ENCODE measurements at regions not wholly inside any gene's neighbourhood (a gene's known extent, or its start where the extent isn't known, plus 50 kb on each side); places are given as distances from the start of the nearest gene placed in this dataset.
A peak's percentile ranks its signal among the peaks of the same experiment; 100 is the strongest.

DNA sequence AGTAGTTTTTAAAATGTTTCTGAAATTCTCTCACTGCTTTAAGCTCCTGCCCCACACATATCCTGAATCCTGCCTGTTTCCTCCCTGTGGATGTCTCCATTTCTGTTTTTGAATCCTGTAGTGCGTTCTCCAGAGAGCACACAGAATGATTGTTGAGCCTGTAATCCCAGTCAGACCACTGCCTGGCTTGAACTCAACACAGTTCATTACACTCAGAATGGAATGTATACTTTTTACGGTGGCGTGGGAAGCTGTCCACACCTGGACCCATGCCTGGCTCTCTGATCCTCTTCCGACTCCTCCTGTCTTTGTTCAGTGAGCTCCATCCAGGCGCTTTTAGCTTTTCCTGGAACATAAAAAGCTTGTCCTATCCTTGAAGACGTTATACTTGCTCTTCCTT is 1217.0 kb upstream of the PRKX start:
- Histone ChIP-seq H3K27ac (no peak overlapping the region), H3K4me1 (replicated peaks in 1 of 2) (peaks cover 0 to 5% of the 10 kb centered on the region in 2 donors), H3K9me3 (replicated peaks in 1 of 3) (no peaks in the 10 kb centered on the region), H3K27me3 (no peaks in the 10 kb centered on the region), H3K4me3 (no peak overlapping the region), H3K36me3 (replicated peaks in 1 of 2) (no peaks in the 10 kb centered on the region)
- intact Hi-C loops (cut with DNase I): no loop called here
- DNase-seq: no peak
- TF ChIP-seq, protein P1, sequence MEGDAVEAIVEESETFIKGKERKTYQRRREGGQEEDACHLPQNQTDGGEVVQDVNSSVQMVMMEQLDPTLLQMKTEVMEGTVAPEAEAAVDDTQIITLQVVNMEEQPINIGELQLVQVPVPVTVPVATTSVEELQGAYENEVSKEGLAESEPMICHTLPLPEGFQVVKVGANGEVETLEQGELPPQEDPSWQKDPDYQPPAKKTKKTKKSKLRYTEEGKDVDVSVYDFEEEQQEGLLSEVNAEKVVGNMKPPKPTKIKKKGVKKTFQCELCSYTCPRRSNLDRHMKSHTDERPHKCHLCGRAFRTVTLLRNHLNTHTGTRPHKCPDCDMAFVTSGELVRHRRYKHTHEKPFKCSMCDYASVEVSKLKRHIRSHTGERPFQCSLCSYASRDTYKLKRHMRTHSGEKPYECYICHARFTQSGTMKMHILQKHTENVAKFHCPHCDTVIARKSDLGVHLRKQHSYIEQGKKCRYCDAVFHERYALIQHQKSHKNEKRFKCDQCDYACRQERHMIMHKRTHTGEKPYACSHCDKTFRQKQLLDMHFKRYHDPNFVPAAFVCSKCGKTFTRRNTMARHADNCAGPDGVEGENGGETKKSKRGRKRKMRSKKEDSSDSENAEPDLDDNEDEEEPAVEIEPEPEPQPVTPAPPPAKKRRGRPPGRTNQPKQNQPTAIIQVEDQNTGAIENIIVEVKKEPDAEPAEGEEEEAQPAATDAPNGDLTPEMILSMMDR (IDR thresholded peaks at IDR 0.05): no peak
- no peak for TF ChIP-seq POLR2A (IDR thresholded peaks at IDR 0.05)
- WGBS, 4 donors: 67 to 77% (median 73%) methylated on average over 6 of the region's 6 CpGs

DNA sequence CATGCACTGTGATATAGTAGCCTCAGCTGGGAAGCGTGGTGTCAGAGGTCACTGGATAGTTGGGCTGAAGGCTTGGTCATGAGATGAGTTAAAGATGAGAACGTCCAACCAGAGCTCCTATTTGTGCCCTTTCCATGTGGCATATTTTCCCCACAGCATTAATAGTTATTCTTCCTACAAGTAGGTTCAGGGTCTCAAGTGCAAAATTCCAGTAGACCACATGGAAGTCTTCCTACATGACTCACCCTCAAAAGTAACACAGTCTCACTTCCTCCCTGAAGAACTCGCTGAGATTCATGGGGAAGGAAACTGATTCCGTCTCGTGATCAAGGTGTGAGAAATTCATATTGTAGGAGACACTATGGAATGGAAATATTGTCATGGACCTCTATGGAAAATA is 1212.5 kb upstream of the PRKX start:
- H3K9me3 ChIP-seq (replicated peaks in 1 of 3): no peaks in the 10 kb centered on the region
- TF ChIP-seq, protein P1 (IDR thresholded peaks at IDR 0.05): no peak
- no peak for TF ChIP-seq POLR2A (IDR thresholded peaks at IDR 0.05)
- H3K36me3 ChIP-seq (replicated peaks in 1 of 2): no peaks in the 10 kb centered on the region
- DNase-seq: no peak
- no peak overlapping the region for H3K4me3 ChIP-seq
- WGBS, 4 donors: 70 to 89% (median 79%) methylated on average over 5 of the region's 5 CpGs
- no peak overlapping the region for H3K27ac ChIP-seq
- no peaks in the 10 kb centered on the region for H3K4me1 ChIP-seq (replicated peaks in 1 of 2)
- intact Hi-C loops (cut with DNase I): no loop called here
- H3K27me3 ChIP-seq: no peaks in the 10 kb centered on the region

DNA sequence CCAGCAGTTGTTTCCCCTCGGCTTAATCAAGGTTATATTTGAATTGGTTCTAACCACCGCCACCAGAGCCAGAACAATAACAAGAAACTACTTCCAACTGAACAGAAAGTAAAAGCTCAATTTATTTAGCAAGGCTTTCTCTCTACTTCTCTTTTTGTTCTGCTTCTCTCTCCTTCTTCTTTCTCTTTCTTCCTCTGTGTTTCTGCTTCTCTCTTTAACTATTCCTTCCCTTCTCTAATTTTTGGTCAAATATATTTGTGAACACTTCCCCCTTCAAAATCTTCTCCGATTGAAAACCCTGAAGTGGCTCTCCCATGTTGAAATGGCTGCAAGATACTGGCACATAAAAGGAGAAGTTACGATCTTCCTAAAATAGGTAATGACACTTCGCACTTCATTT is 1195.9 kb upstream of the PRKX start:
- Histone ChIP-seq H3K9me3 (replicated peaks in 1 of 3) (no peaks in the 10 kb centered on the region), H3K4me3 (no peak overlapping the region), H3K27me3 (no peaks in the 10 kb centered on the region), H3K4me1 (replicated peaks in 1 of 2) (no peaks in the 10 kb centered on the region), H3K36me3 (replicated peaks in 1 of 2) (no peaks in the 10 kb centered on the region), H3K27ac (peak overlapping the region in 1 of 5 donors; percentile 32)
- no peak for DNase-seq
- intact Hi-C loops (cut with DNase I): no loop called here
- no peak for TF ChIP-seq POLR2A (IDR thresholded peaks at IDR 0.05)
- TF ChIP-seq, protein P1 (IDR thresholded peaks at IDR 0.05): no peak
- 59 to 66% (median 61%) methylated on average over 5 of the region's 5 CpGs for WGBS, 4 donors

DNA sequence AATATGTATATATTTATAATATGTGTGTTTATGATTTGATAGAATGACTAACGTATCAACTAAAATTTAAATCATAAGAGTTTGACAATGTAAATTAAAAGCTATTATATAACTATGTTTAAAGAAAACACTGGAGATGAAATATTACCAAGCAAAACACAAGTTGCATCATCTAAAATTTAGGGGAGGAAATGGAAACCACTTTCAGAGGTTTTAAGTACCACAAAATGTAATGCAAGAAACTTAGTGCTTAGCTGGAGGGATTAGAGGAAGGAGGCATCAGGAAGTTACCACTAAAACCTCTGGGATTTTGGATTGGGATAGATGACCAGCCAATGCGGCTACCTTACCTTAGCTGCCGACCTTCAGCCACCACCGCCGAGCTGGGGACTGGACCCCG is 1192.1 kb upstream of the PRKX start:
- 64 to 81% (median 76%) methylated on average over 1 to 6 of the region's 6 CpGs for WGBS, 4 donors
- Histone ChIP-seq H3K9me3 (replicated peaks in 1 of 3) (no peaks in the 10 kb centered on the region), H3K27me3 (no peaks in the 10 kb centered on the region), H3K4me3 (no peak overlapping the region), H3K4me1 (replicated peaks in 1 of 2) (no peaks in the 10 kb centered on the region), H3K36me3 (replicated peaks in 1 of 2) (no peaks in the 10 kb centered on the region), H3K27ac (no peak overlapping the region)
- intact Hi-C loops (cut with DNase I): no loop called here
- TF ChIP-seq POLR2A (IDR thresholded peaks at IDR 0.05): no peak
- TF ChIP-seq, protein P1 (IDR thresholded peaks at IDR 0.05): no peak
- DNase-seq: no peak
